Natural killer cell (primary cell): ENCODE measurements at regions not wholly inside any gene's neighbourhood (a gene's known extent, or its start where the extent isn't known, plus 50 kb on each side); places are given as distances from the start of the nearest gene placed in this dataset.

Source experiments
- ATAC-seq, 3 donors: fragments of 150-1000 bp in 2 of 3; fragments of 200-7000 bp in 1 of 3; cut with Tn5 transposase; 1 replicate in 1 of 3; 2 replicates in 2 of 3; pipeline ENCODE4 v1.10.0; 2021; ENCODE audit warnings: mild to moderate bottlenecking in 2 of 3, moderate library complexity in 2 of 3
- DNase-seq, 2 donors: peaks; one replicate each; pipeline versions ENCODE4 v3.0.0 to v3.0.0-alpha.2; 2013 to 2021; ENCODE audit warnings: mixed read lengths in 1 of 2
- H3K27ac ChIP-seq: one replicate; pipeline ENCODE4 v1.5.1; 2013; ENCODE audit warnings: mild to moderate bottlenecking, low read length
- H3K27me3 ChIP-seq: one replicate; pipeline ENCODE4 v1.6.1; 2013; ENCODE audit warnings: low read length; ENCODE audit not compliant: control insufficient read depth, insufficient read depth
- H3K36me3 ChIP-seq: one replicate; pipeline ENCODE4 v1.6.1; 2013; ENCODE audit warnings: low read length; ENCODE audit not compliant: control insufficient read depth, insufficient read depth
- H3K4me1 ChIP-seq: one replicate; pipeline ENCODE4 v1.6.1; 2013; ENCODE audit warnings: low read length; ENCODE audit not compliant: control insufficient read depth, insufficient read depth
- H3K4me3 ChIP-seq: one replicate; pipeline ENCODE4 v1.5.1; 2013; ENCODE audit warnings: low read length
- H3K9me3 ChIP-seq: one replicate; pipeline ENCODE4 v1.6.1; 2013; ENCODE audit warnings: low read length; ENCODE audit not compliant: control insufficient read depth, insufficient read depth
- H3K27ac Mint-ChIP-seq, 2 donors: one replicate each; pipeline ENCODE4 v1.8.0; 2022; ENCODE audit warnings: mild to moderate bottlenecking in 2 of 2, mixed read lengths in 2 of 2, moderate library complexity in 1 of 2
- H3K27me3 Mint-ChIP-seq, 2 donors: one replicate each; pipeline ENCODE4 v1.8.0; 2022; ENCODE audit warnings: low read depth in 2 of 2, mixed read lengths in 2 of 2
- H3K36me3 Mint-ChIP-seq: one replicate; pipeline ENCODE4 v1.8.0; 2022; ENCODE audit warnings: mixed read lengths
- H3K4me1 Mint-ChIP-seq, 2 donors: one replicate each; pipeline ENCODE4 v1.8.0; 2022; ENCODE audit warnings: mixed read lengths in 2 of 2
- H3K4me3 Mint-ChIP-seq: one replicate; pipeline ENCODE4 v1.8.0; 2022; ENCODE audit warnings: mild to moderate bottlenecking, moderate library complexity, mixed read lengths
- H3K9me3 Mint-ChIP-seq, 2 donors: one replicate each; pipeline ENCODE4 v1.8.0; 2022; ENCODE audit warnings: mixed read lengths in 2 of 2
- CTCF ChIP-seq: fragments of 200-600 bp; IDR thresholded peaks from one replicate; pipeline ENCODE4 v1.8.0; 2022; ENCODE audit warnings: antibody characterized with exemption
- WGBS: methylation state at CpG from one replicate; pipeline ENCODE4 v1.1.7; 2013; ENCODE audit warnings: missing lambda C conversion rate; ENCODE audit not compliant: insufficient coverage; 5-methylcytosine and 5-hydroxymethylcytosine counted together
- intact Hi-C: fragments of 100-400 bp; cut with micrococcal nuclease; formaldehyde crosslinking; loops from one replicate; pipeline ENCODE4 v1.14.2; 2022

- Histone ChIP-seq H3K36me3 (no peaks in the 10 kb centered on the region), H3K4me1 (no peaks in the 10 kb centered on the region), H3K27ac (no peak overlapping the region), H3K4me3 (no peak overlapping the region), H3K9me3 (no peaks in the 10 kb centered on the region), H3K27me3 (no peaks in the 10 kb centered on the region)
- TF ChIP-seq CTCF = no peak
- ATAC-seq (no peak), DNase-seq (no peak)
- Mint-ChIP-seq H3K36me3 (no peaks in the 10 kb centered on the region), H3K27me3 (peaks cover 3 to 17% of the 10 kb centered on the region in 2 donors), H3K9me3 (no peaks in the 10 kb centered on the region), H3K27ac (no peak overlapping the region), H3K4me1 (no peaks in the 10 kb centered on the region), H3K4me3 (no peak overlapping the region)
- intact Hi-C loops = no loop called here
- 95% methylated on average over 3 of the region's 5 CpGs for WGBS
These were observed 53.6 kb upstream of the NR3C1 start for GRCh38 chr5:143456952-143457547.

DNA sequence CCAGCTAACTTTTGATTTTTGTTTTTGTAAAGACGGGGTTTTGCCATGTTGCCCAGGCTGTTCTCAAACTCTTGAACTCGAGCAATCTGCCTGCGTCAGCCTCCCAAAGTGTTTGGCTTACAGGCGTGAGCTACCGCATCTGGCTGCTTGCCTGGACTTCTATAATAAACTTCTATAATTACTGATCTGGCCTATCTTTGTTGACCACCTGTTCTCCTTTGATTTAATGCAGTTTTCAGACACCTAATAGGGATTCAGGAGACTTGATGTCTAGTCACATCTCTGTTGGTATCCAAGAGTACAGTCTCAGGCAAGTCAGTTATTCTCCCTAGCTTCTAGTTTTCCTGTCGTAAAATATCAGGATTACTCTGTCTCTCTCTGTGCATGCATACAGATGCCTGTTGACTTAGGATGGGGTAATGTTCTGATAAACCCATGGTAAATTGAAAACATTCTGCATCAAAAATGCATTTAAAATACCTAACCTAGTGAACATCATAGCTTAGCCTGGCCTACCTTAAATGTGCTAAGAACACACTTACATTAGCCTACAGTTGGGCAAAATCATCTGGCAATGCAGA, 51.5 kb upstream of the NR3C1 start:
- H3K4me1 Mint-ChIP-seq = no peaks in the 10 kb centered on the region
- Histone ChIP-seq H3K36me3 (no peaks in the 10 kb centered on the region), H3K9me3 (no peaks in the 10 kb centered on the region), H3K27ac (no peak overlapping the region), H3K4me3 (no peak overlapping the region), H3K4me1 (no peaks in the 10 kb centered on the region), H3K27me3 (no peaks in the 10 kb centered on the region)
- 94% methylated on average over 6 of the region's 6 CpGs for WGBS
- H3K36me3 Mint-ChIP-seq = no peaks in the 10 kb centered on the region
- no peak overlapping the region for H3K4me3 Mint-ChIP-seq
- no peak for TF ChIP-seq CTCF
- ATAC-seq (no peak), DNase-seq (no peak)
- intact Hi-C loops = no loop called here
- H3K27ac Mint-ChIP-seq = no peak overlapping the region
- no peaks in the 10 kb centered on the region for H3K9me3 Mint-ChIP-seq
- H3K27me3 Mint-ChIP-seq = peaks cover 3 to 9% of the 10 kb centered on the region in 2 donors

- Histone ChIP-seq H3K36me3 (no peaks in the 10 kb centered on the region), H3K9me3 (no peaks in the 10 kb centered on the region), H3K27me3 (no peaks in the 10 kb centered on the region), H3K4me3 (no peak overlapping the region), H3K4me1 (no peaks in the 10 kb centered on the region), H3K27ac (no peak overlapping the region)
- WGBS = 50% methylated on average over 2 of the region's 2 CpGs
- no peak for ATAC-seq
- TF ChIP-seq CTCF = no peak
- no peaks in the 10 kb centered on the region for H3K9me3 Mint-ChIP-seq
- H3K4me1 Mint-ChIP-seq = no peaks in the 10 kb centered on the region
- DNase-seq = no peak
- no peak overlapping the region for H3K27ac Mint-ChIP-seq
- H3K27me3 Mint-ChIP-seq = peaks cover 3 to 9% of the 10 kb centered on the region in 2 donors
- intact Hi-C loops = no loop called here
- no peaks in the 10 kb centered on the region for H3K36me3 Mint-ChIP-seq
- no peak overlapping the region for H3K4me3 Mint-ChIP-seq
These were observed 50.2 kb upstream of the NR3C1 start for GRCh38 chr5:143453720-143454119.
